Right ventricle myocardium inferior (tissue), 1 donor: ENCODE measurements at regions not wholly inside any gene's neighbourhood (a gene's known extent, or its start where the extent isn't known, plus 50 kb on each side); places are given as distances from the start of the nearest gene placed in this dataset.
"Not testable (repeated sequence)": the region's sequence is repeated elsewhere in the genome, so short reads cannot be mapped to it uniquely, and the experiment has no call there.

Source experiments
- ATAC-seq: fragments of 200-7000 bp; cut with Tn5 transposase; one replicate; pipeline ENCODE4 v1.9.1; 2020; ENCODE audit warnings: mild to moderate bottlenecking, moderate library complexity
- DNase-seq: peaks from one replicate; pipeline ENCODE4 v3.0.0; 2021; ENCODE audit errors: missing footprints
- intact Hi-C: fragments of 100-400 bp; cut with DNase I; formaldehyde crosslinking; loops from one replicate; pipeline ENCODE4 v1.11.0; 2022
- donor health status: DM: no; HTN: yes; CAD: no; lungs with severe emphysema.

- ATAC-seq (no peak), DNase-seq (no peak)
- intact Hi-C loops: no loop called here
Measured at GRCh38 chr14:87034680-87035079, 958.3 kb downstream of the GALC start.

GRCh38 chr14:87030197-87030596, 962.8 kb downstream of the GALC start:
- DNase-seq (no peak), ATAC-seq (no peak)
- intact Hi-C loops: no loop called here

GRCh38 chr14:87020106-87020505, 972.9 kb downstream of the GALC start:
- ATAC-seq, intact Hi-C loops, DNase-seq: not testable (repeated sequence)

GRCh38 chr14:87018294-87018693, 974.7 kb downstream of the GALC start:
- intact Hi-C loops: no loop called here
- DNase-seq (no peak), ATAC-seq (no peak)

GRCh38 chr14:87017335-87017734, 975.6 kb downstream of the GALC start:
- no peak for ATAC-seq
- intact Hi-C loops: no loop called here

GRCh38 chr14:87014856-87015255, 978.1 kb downstream of the GALC start:
- intact Hi-C loops: no loop called here
- DNase-seq (no peak), ATAC-seq (no peak)

More at GRCh38 chr14:87017335-87017734, 975.6 kb downstream of the GALC start:
- no peak for DNase-seq

GRCh38 chr14:87013583-87013982, 979.4 kb downstream of the GALC start:
- no peak for ATAC-seq
- intact Hi-C loops: no loop called here
- no peak for DNase-seq

GRCh38 chr14:87008965-87009364, 984.0 kb downstream of the GALC start:
- no peak for ATAC-seq
- intact Hi-C loops: no loop called here
- no peak for DNase-seq

- DNase-seq (no peak), ATAC-seq (peak; percentile 37)
- intact Hi-C loops: no loop called here
Measured at GRCh38 chr14:87005280-87005679, 987.7 kb downstream of the GALC start.

- intact Hi-C loops: no loop called here
- ATAC-seq: no peak
- DNase-seq: no peak
Measured at GRCh38 chr14:87002776-87003175, 990.2 kb downstream of the GALC start.

GRCh38 chr14:87001333-87001732, 991.6 kb downstream of the GALC start:
- intact Hi-C loops: no loop called here
- ATAC-seq (no peak), DNase-seq (no peak)

- ATAC-seq: no peak
- intact Hi-C loops: no loop called here
- DNase-seq: no peak
Measured at GRCh38 chr14:87000081-87000480, 992.9 kb downstream of the GALC start.

GRCh38 chr14:86999036-86999435, 993.9 kb downstream of the GALC start:
- DNase-seq: no peak
- intact Hi-C loops: no loop called here
- no peak for ATAC-seq

- ATAC-seq: no peak
- intact Hi-C loops: no loop called here
- DNase-seq: no peak
Measured at GRCh38 chr14:86997271-86997670, 995.7 kb downstream of the GALC start.

- no peak for ATAC-seq
Measured at GRCh38 chr14:86990396-86990795, 1002.6 kb downstream of the GALC start.

GRCh38 chr14:86989285-86989684, 1003.7 kb downstream of the GALC start:
- intact Hi-C loops: no loop called here
- no peak for DNase-seq
- no peak for ATAC-seq

More at GRCh38 chr14:86990396-86990795, 1002.6 kb downstream of the GALC start:
- intact Hi-C loops: no loop called here
- no peak for DNase-seq

- DNase-seq (no peak), ATAC-seq (no peak)
- intact Hi-C loops: no loop called here
Measured at GRCh38 chr14:86987966-86988365, 1005.0 kb downstream of the GALC start.

- ATAC-seq: no peak
- intact Hi-C loops: no loop called here
Measured at GRCh38 chr14:86973177-86973576, 1019.8 kb downstream of the GALC start.

GRCh38 chr14:86971292-86971691, 1021.7 kb downstream of the GALC start:
- intact Hi-C loops: no loop called here
- ATAC-seq: no peak

More at GRCh38 chr14:86973177-86973576, 1019.8 kb downstream of the GALC start:
- DNase-seq: no peak

GRCh38 chr14:86961106-86961716, 1031.8 kb downstream of the GALC start:
- intact Hi-C loops: no loop called here
- no peak for ATAC-seq

More at GRCh38 chr14:86971292-86971691, 1021.7 kb downstream of the GALC start:
- no peak for DNase-seq

GRCh38 chr14:86955771-86956354, 1037.1 kb downstream of the GALC start:
- ATAC-seq (no peak), DNase-seq (no peak)
- intact Hi-C loops: no loop called here

More at GRCh38 chr14:86961106-86961716, 1031.8 kb downstream of the GALC start:
- DNase-seq: no peak
